K562 (cell line): ENCODE measurements at regions not wholly inside any gene's neighbourhood (a gene's known extent, or its start where the extent isn't known, plus 50 kb on each side); places are given as distances from the start of the nearest gene placed in this dataset.

Source experiments
- ATAC-seq: fragments of 200-7000 bp; cut with Tn5 transposase; 3 replicates; pipeline ENCODE4 v1.9.1; 2020; ENCODE audit warnings: moderate library complexity
- BruUV-seq: library from RNA; stranded (reverse); fragments of 400-500 nt; replicated peaks from 2 replicates; lab custom pipeline; 2021; lab: Mats Ljungman, UMichigan
- CTCF ChIA-PET: fragments of 300-600 bp; formaldehyde crosslinking; extraction: SDS; loops from one replicate; lab custom pipeline; 2021; ENCODE audit warnings: low intra/inter-chr PET ratio; lab: Yijun Ruan, JAX
- POLR2A ChIA-PET: fragments of 300-600, 350-650 bp; sonication (Branson Sonifier 250); formaldehyde crosslinking; extraction: SDS; loops from one replicate; lab custom pipeline; 2021; ENCODE audit warnings: antibody characterized with exemption, inconsistent platforms; lab: Yijun Ruan, JAX
- DNase-seq, 4 experiments: peaks; one replicate each; pipeline versions ENCODE4 v3.0.0 to v3.0.0-alpha.2; 2011 to 2018; ENCODE audit warnings: low spot score in 3 of 4, mixed read lengths in 3 of 4; ENCODE audit errors: extremely low read depth in 1 of 4
- FAIRE-seq: peaks from 2 replicates; lab custom pipeline; 2011; peaks lifted over from hg19 to GRCh38; lab: Jason Lieb, UNC
- H2AFZ ChIP-seq: 2 replicates; pipeline ENCODE4 v1.6.0; 2011; ENCODE audit warnings: low read depth, low read length, control low read depth, inconsistent platforms
- H3K27ac ChIP-seq: fragments of 200-600 bp; 3 replicates; pipeline ENCODE4 v1.8.0; 2011; ENCODE audit warnings: low read depth, mild to moderate bottlenecking, control low read depth, inconsistent platforms, low read length, moderate library complexity, mixed read lengths; ENCODE audit errors: extremely low read depth
- H3K27me3 ChIP-seq, 2 experiments: fragments of 300-600 bp in 1 of 2; 2 replicates in 1 of 2; 3 replicates in 1 of 2; pipeline versions ENCODE4 v1.6.0 to v1.8.0; 2011; ENCODE audit warnings: inconsistent platforms in 2 of 2, low read length in 2 of 2, mild to moderate bottlenecking in 1 of 2, mixed read lengths in 1 of 2, moderate library complexity in 1 of 2; ENCODE audit not compliant: control insufficient read depth in 2 of 2, insufficient read depth in 2 of 2
- H3K36me3 ChIP-seq: fragments of 300-600 bp; 3 replicates; pipeline ENCODE4 v1.8.0; 2011; ENCODE audit warnings: mild to moderate bottlenecking, low read length, inconsistent platforms; ENCODE audit not compliant: control insufficient read depth, insufficient read depth
- H3K4me1 ChIP-seq, 2 experiments: fragments of 200-600 bp in 1 of 2; replicated peaks in 1 of 2; 2 replicates in 1 of 2; 3 replicates in 1 of 2; pipeline versions ENCODE4 v1.5.1 to v1.8.0; 2011; ENCODE audit warnings: inconsistent platforms in 2 of 2, low read length in 2 of 2, mild to moderate bottlenecking in 1 of 2, mixed read lengths in 1 of 2, moderate library complexity in 1 of 2; ENCODE audit not compliant: control insufficient read depth in 2 of 2, insufficient read depth in 2 of 2
- H3K4me2 ChIP-seq: 2 replicates; pipeline ENCODE4 v1.6.1; 2011; ENCODE audit warnings: low read length, control low read depth, inconsistent platforms, mixed read lengths; ENCODE audit not compliant: insufficient read depth
- H3K4me3 ChIP-seq: fragments of 200-600 bp; sonication (generic), shearing (Covaris generic); 2 replicates; pipeline ENCODE4 v1.5.1; 2016; ENCODE audit warnings: control low read depth, inconsistent platforms
- H3K79me2 ChIP-seq: fragments of 200-600 bp; 3 replicates; pipeline ENCODE4 v1.8.0; 2011; ENCODE audit warnings: low read length, inconsistent platforms; ENCODE audit not compliant: control insufficient read depth, insufficient read depth
- H3K9ac ChIP-seq, 2 experiments: 2 replicates each; pipeline versions ENCODE4 v1.6.0 to v1.6.1; 2011; ENCODE audit warnings: low read depth in 2 of 2, low read length in 2 of 2, control low read depth in 1 of 2, inconsistent platforms in 1 of 2, mild to moderate bottlenecking in 1 of 2, mixed read lengths in 1 of 2; ENCODE audit not compliant: insufficient read depth in 1 of 2
- H3K9me1 ChIP-seq: one replicate; pipeline ENCODE4 v1.6.0; 2011; ENCODE audit warnings: inconsistent platforms, mild to moderate bottlenecking, low read length, moderate library complexity; ENCODE audit not compliant: control insufficient read depth, insufficient read depth
- H3K9me3 ChIP-seq: replicated peaks from 2 replicates; pipeline ENCODE4 v1.5.1; 2011; ENCODE audit warnings: low read depth, low read length, inconsistent platforms; ENCODE audit not compliant: control insufficient read depth, insufficient read depth
- H4K20me1 ChIP-seq: replicated peaks from 2 replicates; pipeline ENCODE4 v1.6.1; 2011; ENCODE audit warnings: low read length, inconsistent platforms, mixed read lengths; ENCODE audit not compliant: control insufficient read depth, insufficient read depth
- CEBPG ChIP-seq, 3 experiments: fragments of 200-800 bp in 1 of 3; sonication (Bioruptor generic) in 1 of 3; sonication (generic) in 1 of 3; formaldehyde crosslinking in 1 of 3; IDR thresholded peaks in 2 of 3; conservative IDR thresholded peaks in 1 of 3; 2 replicates each; pipeline versions ENCODE4 v1.6.1 to v1.8.0; 2016 to 2022; ENCODE audit warnings: missing compliant biosample characterization in 2 of 3, missing genetic modification characterization in 2 of 3, mild to moderate bottlenecking in 1 of 3, missing genetic modification reagents in 1 of 3
- SMARCB1 ChIP-seq: IDR thresholded peaks from 2 replicates; pipeline ENCODE4 v1.6.1; 2011; ENCODE audit warnings: improper control_type of control experiment, low read depth; ENCODE audit not compliant: insufficient read length
- WGBS: fragments of 100-300 bp; shearing (Covaris generic); methylation state at CpG from one replicate; pipeline ENCODE4 v1.1.6; 2016; ENCODE audit warnings: low coverage, mixed read lengths; ENCODE audit not compliant: insufficient coverage; ENCODE audit errors: missing lambda C conversion rate; 5-methylcytosine and 5-hydroxymethylcytosine counted together
- in situ Hi-C: fragments of 300-500 bp; cut with MboI; formaldehyde crosslinking; loops from 4 replicates; pipeline ENCODE4 v1.15.0; 2018; ENCODE audit warnings: inconsistent platforms, mixed read lengths
- intact Hi-C: fragments of 100-400 bp; cut with micrococcal nuclease; formaldehyde crosslinking; loops from 2 replicates; pipeline ENCODE4 v1.14.2; 2022
- TF ChIP-seq, protein P1 (sequence below): fragments of 250-450 bp; sonication (Bioruptor Pico); IDR thresholded peaks from 2 replicates; pipeline ENCODE4 v1.4.0; 2020; ENCODE audit warnings: mild to moderate bottlenecking, moderate library complexity

DNA sequence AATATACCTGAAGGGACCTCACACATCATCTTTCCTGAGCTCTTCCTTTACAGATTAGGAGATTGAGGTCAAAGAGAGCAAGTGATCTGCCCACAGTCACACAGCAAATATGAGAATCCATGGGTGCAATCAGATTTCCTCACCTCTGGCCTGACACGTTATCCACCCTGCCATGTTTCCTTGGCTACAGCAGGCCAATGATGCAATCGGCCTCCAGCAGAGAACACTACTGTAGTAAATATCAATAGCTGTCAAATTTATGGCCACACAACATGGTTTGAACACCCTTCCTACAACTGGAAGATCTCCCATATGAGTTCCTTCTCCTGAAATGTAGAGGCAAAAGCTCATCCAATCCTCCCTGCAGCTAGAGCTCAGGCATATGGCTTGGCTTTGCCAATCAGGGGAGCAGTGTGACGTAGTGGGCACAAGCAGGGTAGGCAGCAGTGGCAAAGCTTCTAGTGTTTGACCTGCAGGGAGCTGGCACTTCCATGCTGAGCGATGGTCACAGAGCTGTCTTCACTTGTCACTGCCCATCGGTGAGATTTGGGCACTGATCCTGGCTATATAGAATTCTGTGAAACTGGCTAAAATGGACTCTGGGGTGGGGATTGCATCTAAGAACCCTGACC, 271.3 kb downstream of the TJP1 start:
- TF ChIP-seq, protein P1, sequence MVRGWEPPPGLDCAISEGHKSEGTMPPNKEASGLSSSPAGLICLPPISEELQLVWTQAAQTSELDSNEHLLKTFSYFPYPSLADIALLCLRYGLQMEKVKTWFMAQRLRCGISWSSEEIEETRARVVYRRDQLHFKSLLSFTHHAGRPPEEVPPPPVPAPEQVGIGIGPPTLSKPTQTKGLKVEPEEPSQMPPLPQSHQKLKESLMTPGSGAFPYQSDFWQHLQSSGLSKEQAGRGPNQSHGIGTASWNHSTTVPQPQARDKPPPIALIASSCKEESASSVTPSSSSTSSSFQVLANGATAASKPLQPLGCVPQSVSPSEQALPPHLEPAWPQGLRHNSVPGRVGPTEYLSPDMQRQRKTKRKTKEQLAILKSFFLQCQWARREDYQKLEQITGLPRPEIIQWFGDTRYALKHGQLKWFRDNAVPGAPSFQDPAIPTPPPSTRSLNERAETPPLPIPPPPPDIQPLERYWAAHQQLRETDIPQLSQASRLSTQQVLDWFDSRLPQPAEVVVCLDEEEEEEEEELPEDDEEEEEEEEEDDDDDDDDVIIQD (CRISPR knock-in tag): no peak
- no peak for TF ChIP-seq SMARCB1
- TF ChIP-seq CEBPG (CRISPR knock-in tag; IDR thresholded peaks at IDR 0.05): no peak
- TF ChIP-seq CEBPG (tag; conservative IDR thresholded peaks at IDR 0.05 in 1 of 2, IDR thresholded peaks at IDR 0.05 in 1 of 2): peak in 1 of 2 experiments; percentile 39; a peak in 2 of 4 replicates
- TF ChIP-seq, all 486 proteins: peak for 1
- 0% methylated on average over 5 of the region's 5 CpGs for WGBS
- no peak overlapping the region for H2AFZ ChIP-seq
- intact Hi-C loops (no loop called here), in situ Hi-C loops (no loop called here)
- no peaks in the 10 kb centered on the region for H3K9me1 ChIP-seq
- FAIRE-seq (no peak), ATAC-seq (no peak), DNase-seq (no peak)
- H3K36me3 ChIP-seq: no peaks in the 10 kb centered on the region
- H4K20me1 ChIP-seq: no peaks in the 10 kb centered on the region
- H3K4me3 ChIP-seq: no peak overlapping the region
- no peaks in the 10 kb centered on the region for H3K79me2 ChIP-seq
- H3K27ac ChIP-seq: no peak overlapping the region
- H3K27me3 ChIP-seq: no peaks in the 10 kb centered on the region; a peak in 1 of 5 replicates
- no peaks in the 10 kb centered on the region for H3K9me3 ChIP-seq
- CTCF ChIA-PET: no interaction called here
- POLR2A ChIA-PET: no interaction called here
- H3K9ac ChIP-seq: no peak overlapping the region
- no peak overlapping the region for H3K4me2 ChIP-seq
- no peaks in the 10 kb centered on the region for H3K4me1 ChIP-seq
- BruUV-seq: no TSS peak
